Activated naive CD4-positive, alpha-beta T cell treated with anti-CD3 and anti-CD28 coated beads for 36 hours (primary cell): ENCODE measurements at regions not wholly inside any gene's neighbourhood (a gene's known extent, or its start where the extent isn't known, plus 50 kb on each side); places are given as distances from the start of the nearest gene placed in this dataset.

ENCODE experiments used
- CTCF ChIA-PET: fragments of 350-600 bp; sonication (Branson Sonifier 250); formaldehyde crosslinking; loops from one replicate; lab custom pipeline; 2021; ENCODE audit warnings: antibody characterized with exemption; lab: Charles Lee
- DNase-seq: peaks from one replicate; pipeline ENCODE4 v3.0.0-alpha.2; 2020
- H3K27ac Mint-ChIP-seq: one replicate; pipeline ENCODE4 v1.8.0; 2021; ENCODE audit warnings: mild to moderate bottlenecking, mixed read lengths
- H3K27me3 Mint-ChIP-seq: one replicate; pipeline ENCODE4 v1.8.0; 2021; ENCODE audit warnings: low read depth, mixed read lengths
- H3K36me3 Mint-ChIP-seq: one replicate; pipeline ENCODE4 v1.8.0; 2021; ENCODE audit warnings: low read depth, mixed read lengths
- H3K4me1 Mint-ChIP-seq: one replicate; pipeline ENCODE4 v1.8.0; 2021; ENCODE audit warnings: low read depth, mixed read lengths
- H3K4me3 Mint-ChIP-seq: one replicate; pipeline ENCODE4 v1.8.0; 2021; ENCODE audit warnings: mild to moderate bottlenecking, moderate library complexity, mixed read lengths
- H3K9me3 Mint-ChIP-seq: one replicate; pipeline ENCODE4 v1.8.0; 2021; ENCODE audit warnings: mixed read lengths
- intact Hi-C: fragments of 100-400 bp; cut with micrococcal nuclease; formaldehyde crosslinking; loops from one replicate; pipeline ENCODE4 v1.15.1; 2023

- Mint-ChIP-seq H3K27me3 (peaks cover 3% of the 10 kb centered on the region), H3K4me1 (no peaks in the 10 kb centered on the region), H3K36me3 (no peaks in the 10 kb centered on the region), H3K27ac (no peak overlapping the region), H3K4me3 (no peak overlapping the region), H3K9me3 (peaks cover 14% of the 10 kb centered on the region)
- intact Hi-C loops, result no loop called here
- no peak for DNase-seq
- CTCF ChIA-PET, result no interaction called here
Measured at GRCh38 chr3:127053450-127053849, 70.5 kb downstream of the PLXNA1 start.

- peaks cover 3% of the 10 kb centered on the region for H3K27me3 Mint-ChIP-seq
- no peak for DNase-seq
- CTCF ChIA-PET, result no interaction called here
- no peak overlapping the region for H3K4me3 Mint-ChIP-seq
- intact Hi-C loops, result no loop called here
- H3K27ac Mint-ChIP-seq, result no peak overlapping the region
- peaks cover 14% of the 10 kb centered on the region for H3K9me3 Mint-ChIP-seq
- no peaks in the 10 kb centered on the region for H3K4me1 Mint-ChIP-seq
- no peaks in the 10 kb centered on the region for H3K36me3 Mint-ChIP-seq
Measured at GRCh38 chr3:127053979-127054378, 71.1 kb downstream of the PLXNA1 start.

GRCh38 chr3:127056281-127056680, 73.4 kb downstream of the PLXNA1 start:
- CTCF ChIA-PET, result no interaction called here
- no peaks in the 10 kb centered on the region for H3K4me1 Mint-ChIP-seq
- intact Hi-C loops, result no loop called here
- no peak for DNase-seq
- H3K9me3 Mint-ChIP-seq, result peaks cover 8% of the 10 kb centered on the region
- no peak overlapping the region for H3K27ac Mint-ChIP-seq
- peaks cover 3% of the 10 kb centered on the region for H3K27me3 Mint-ChIP-seq
- no peaks in the 10 kb centered on the region for H3K36me3 Mint-ChIP-seq
- no peak overlapping the region for H3K4me3 Mint-ChIP-seq

GRCh38 chr3:127056976-127057375, 74.1 kb downstream of the PLXNA1 start:
- Mint-ChIP-seq H3K27ac (no peak overlapping the region), H3K36me3 (no peaks in the 10 kb centered on the region), H3K27me3 (peaks cover 3% of the 10 kb centered on the region), H3K9me3 (peaks cover 8% of the 10 kb centered on the region), H3K4me1 (no peaks in the 10 kb centered on the region), H3K4me3 (no peak overlapping the region)
- CTCF ChIA-PET, result no interaction called here
- intact Hi-C loops, result no loop called here
- no peak for DNase-seq

- Mint-ChIP-seq H3K27me3 (no peaks in the 10 kb centered on the region), H3K4me1 (no peaks in the 10 kb centered on the region), H3K4me3 (no peak overlapping the region), H3K36me3 (no peaks in the 10 kb centered on the region), H3K9me3 (peaks cover 8% of the 10 kb centered on the region), H3K27ac (no peak overlapping the region)
- no peak for DNase-seq
- CTCF ChIA-PET, result no interaction called here
- intact Hi-C loops, result no loop called here
Measured at GRCh38 chr3:127059072-127059471, 76.2 kb downstream of the PLXNA1 start.

- CTCF ChIA-PET, result no interaction called here
- Mint-ChIP-seq H3K9me3 (peaks cover 8% of the 10 kb centered on the region), H3K36me3 (no peaks in the 10 kb centered on the region), H3K27me3 (no peaks in the 10 kb centered on the region), H3K4me1 (no peaks in the 10 kb centered on the region), H3K27ac (no peak overlapping the region), H3K4me3 (no peak overlapping the region)
- intact Hi-C loops, result no loop called here
- DNase-seq, result no peak
Measured at GRCh38 chr3:127061641-127062040, 78.7 kb downstream of the PLXNA1 start.

- Mint-ChIP-seq H3K27ac (no peak overlapping the region), H3K9me3 (no peaks in the 10 kb centered on the region), H3K4me3 (no peak overlapping the region), H3K4me1 (no peaks in the 10 kb centered on the region), H3K36me3 (no peaks in the 10 kb centered on the region), H3K27me3 (peaks cover 2% of the 10 kb centered on the region)
- no peak for DNase-seq
- CTCF ChIA-PET, result no interaction called here
- intact Hi-C loops, result no loop called here
Measured at GRCh38 chr3:127062926-127063325, 80.0 kb downstream of the PLXNA1 start.

- H3K9me3 Mint-ChIP-seq, result no peaks in the 10 kb centered on the region
- intact Hi-C loops, result no loop called here
- DNase-seq, result no peak
- H3K27ac Mint-ChIP-seq, result no peak overlapping the region
- no peaks in the 10 kb centered on the region for H3K4me1 Mint-ChIP-seq
- peaks cover 2% of the 10 kb centered on the region for H3K27me3 Mint-ChIP-seq
- CTCF ChIA-PET, result no interaction called here
- no peak overlapping the region for H3K4me3 Mint-ChIP-seq
- H3K36me3 Mint-ChIP-seq, result no peaks in the 10 kb centered on the region
Measured at GRCh38 chr3:127063916-127064315, 81.0 kb downstream of the PLXNA1 start.

GRCh38 chr3:127064391-127065137, 81.6 kb downstream of the PLXNA1 start:
- intact Hi-C loops, result no loop called here
- no peaks in the 10 kb centered on the region for H3K36me3 Mint-ChIP-seq
- H3K4me1 Mint-ChIP-seq, result no peaks in the 10 kb centered on the region
- DNase-seq, result no peak
- CTCF ChIA-PET, result interaction anchor here (0.6 kb wide), 1 partner anchor 426 kb away, joined by 3 read pairs; no protein-coding TSS in a partner anchor
- no peak overlapping the region for H3K4me3 Mint-ChIP-seq
- H3K9me3 Mint-ChIP-seq, result no peaks in the 10 kb centered on the region
- no peak overlapping the region for H3K27ac Mint-ChIP-seq
- H3K27me3 Mint-ChIP-seq, result peaks cover 2% of the 10 kb centered on the region

GRCh38 chr3:127065138-127065427, 82.2 kb downstream of the PLXNA1 start:
- H3K27ac Mint-ChIP-seq, result no peak overlapping the region
- H3K36me3 Mint-ChIP-seq, result no peaks in the 10 kb centered on the region
- H3K27me3 Mint-ChIP-seq, result peaks cover 2% of the 10 kb centered on the region

GRCh38 chr3:127065561-127066290, 82.8 kb downstream of the PLXNA1 start:
- H3K9me3 Mint-ChIP-seq, result no peaks in the 10 kb centered on the region
- no peaks in the 10 kb centered on the region for H3K36me3 Mint-ChIP-seq
- no peak overlapping the region for H3K4me3 Mint-ChIP-seq
- CTCF ChIA-PET, result no interaction called here
- H3K27ac Mint-ChIP-seq, result no peak overlapping the region
- peaks cover 2% of the 10 kb centered on the region for H3K27me3 Mint-ChIP-seq
- H3K4me1 Mint-ChIP-seq, result no peaks in the 10 kb centered on the region
- intact Hi-C loops, result no loop called here
- DNase-seq, result no peak

More at GRCh38 chr3:127065138-127065427, 82.2 kb downstream of the PLXNA1 start:
- DNase-seq, result no peak
- no peaks in the 10 kb centered on the region for H3K4me1 Mint-ChIP-seq
- intact Hi-C loops, result no loop called here
- no peaks in the 10 kb centered on the region for H3K9me3 Mint-ChIP-seq
- CTCF ChIA-PET, result interaction anchor here (0.6 kb wide), 1 partner anchor 425 kb away, joined by 3 read pairs; no protein-coding TSS in a partner anchor
- H3K4me3 Mint-ChIP-seq, result no peak overlapping the region

GRCh38 chr3:127066635-127067034, 83.7 kb downstream of the PLXNA1 start:
- H3K4me3 Mint-ChIP-seq, result no peak overlapping the region
- H3K27ac Mint-ChIP-seq, result no peak overlapping the region
- no peaks in the 10 kb centered on the region for H3K4me1 Mint-ChIP-seq
- H3K9me3 Mint-ChIP-seq, result no peaks in the 10 kb centered on the region
- no peaks in the 10 kb centered on the region for H3K36me3 Mint-ChIP-seq
- peaks cover 2% of the 10 kb centered on the region for H3K27me3 Mint-ChIP-seq
- CTCF ChIA-PET, result no interaction called here
- no peak for DNase-seq
- intact Hi-C loops, result no loop called here
